NCI-H748 (cell line): ENCODE measurements at regions not wholly inside any gene's neighbourhood (a gene's known extent, or its start where the extent isn't known, plus 50 kb on each side); places are given as distances from the start of the nearest gene placed in this dataset.
"Not testable (repeated sequence)": the region's sequence is repeated elsewhere in the genome, so short reads cannot be mapped to it uniquely, and the experiment has no call there.

Experiments used
- DNase-seq: peaks from one replicate; lab custom pipeline; 2025; ENCODE audit not compliant: unreplicated experiment; lab: John Stamatoyannopoulos, UW

DNA sequence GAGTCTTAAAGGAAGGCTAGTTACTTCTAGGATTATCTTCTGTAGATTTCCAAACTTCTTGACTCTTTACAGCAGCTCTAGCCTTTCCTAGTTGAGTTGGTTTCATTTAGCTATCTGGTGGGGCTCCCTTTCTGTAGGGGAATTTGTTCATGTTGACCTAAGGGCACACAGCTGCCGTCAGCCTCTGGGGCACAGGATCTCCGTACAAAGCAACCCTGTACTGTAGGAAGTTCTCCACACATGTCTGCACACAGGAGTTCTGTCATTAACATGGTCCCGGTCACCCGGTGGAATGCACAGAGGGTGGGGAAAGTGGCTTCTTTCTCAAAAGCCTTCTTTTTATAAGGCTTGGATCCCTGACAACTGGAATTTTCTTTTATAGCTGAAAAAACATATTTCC is 88.7 kb upstream of the TNIK start:
- no peak for DNase-seq

DNA sequence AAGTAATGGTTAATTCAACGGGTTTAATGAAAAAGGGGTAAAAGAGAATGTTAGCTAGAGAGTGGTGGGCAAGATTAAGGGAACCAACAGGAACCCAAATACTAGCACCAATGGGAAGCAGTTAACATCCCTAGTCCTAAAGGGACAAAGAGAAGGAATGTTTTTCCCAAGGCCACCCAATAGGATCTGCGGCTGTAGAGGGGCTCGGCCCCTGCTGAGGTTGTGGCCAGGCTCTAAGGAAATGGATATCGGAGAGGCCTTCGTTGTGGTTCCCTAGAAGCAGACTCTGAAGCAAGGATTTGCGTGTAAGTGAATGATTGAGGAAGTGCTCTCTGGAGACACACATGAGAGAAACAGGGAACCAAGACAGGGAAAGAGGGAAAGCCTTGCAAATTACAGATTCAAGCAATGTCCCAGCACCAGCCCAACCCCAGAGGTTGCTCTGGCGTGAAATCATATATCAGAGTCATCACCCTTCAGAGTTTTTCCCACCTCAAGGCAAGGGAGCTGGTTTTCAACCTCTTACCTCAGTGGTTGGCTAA is 83.6 kb upstream of the TNIK start:
- DNase-seq: no peak

DNA sequence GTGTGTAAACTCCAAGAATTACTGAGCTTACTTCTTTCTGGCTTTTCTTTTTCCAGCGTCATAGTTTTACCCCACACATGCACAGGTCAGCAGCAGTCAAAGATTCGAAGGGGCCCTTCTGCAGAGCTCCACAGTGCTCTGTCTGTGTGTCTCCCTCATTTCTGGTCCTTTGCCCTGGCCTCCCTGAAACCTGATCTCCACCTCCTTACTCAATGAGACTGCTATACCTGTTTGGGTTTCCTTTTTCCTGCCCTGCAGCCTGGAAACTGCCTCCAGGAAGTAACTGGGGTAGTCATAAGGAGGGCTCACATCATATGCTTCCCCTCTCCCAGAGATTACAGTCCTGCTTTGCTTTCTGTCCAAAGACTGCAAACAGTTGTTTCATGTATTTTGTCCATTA is 82.8 kb upstream of the TNIK start:
- peak; percentile 14 for DNase-seq

DNA sequence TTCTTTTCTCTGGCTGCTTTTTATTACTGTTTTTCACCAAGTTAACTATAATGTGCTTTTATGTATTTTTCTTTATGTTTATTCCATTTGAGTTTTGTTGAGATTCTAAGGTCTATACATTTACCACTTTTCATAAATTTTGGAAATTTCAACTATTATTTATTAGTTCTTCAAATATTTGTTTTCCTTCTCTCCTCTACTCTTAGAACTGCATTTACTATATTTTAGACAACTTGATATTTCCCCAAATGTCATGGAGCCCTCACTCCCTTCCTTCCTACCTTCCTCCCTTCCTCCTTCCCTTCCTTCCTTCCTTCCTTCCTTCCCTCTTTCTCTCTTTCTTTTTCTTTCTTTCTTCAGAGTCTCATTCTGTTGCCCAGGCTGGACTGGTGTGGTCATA is 81.4 kb upstream of the TNIK start:
- no peak for DNase-seq

DNA sequence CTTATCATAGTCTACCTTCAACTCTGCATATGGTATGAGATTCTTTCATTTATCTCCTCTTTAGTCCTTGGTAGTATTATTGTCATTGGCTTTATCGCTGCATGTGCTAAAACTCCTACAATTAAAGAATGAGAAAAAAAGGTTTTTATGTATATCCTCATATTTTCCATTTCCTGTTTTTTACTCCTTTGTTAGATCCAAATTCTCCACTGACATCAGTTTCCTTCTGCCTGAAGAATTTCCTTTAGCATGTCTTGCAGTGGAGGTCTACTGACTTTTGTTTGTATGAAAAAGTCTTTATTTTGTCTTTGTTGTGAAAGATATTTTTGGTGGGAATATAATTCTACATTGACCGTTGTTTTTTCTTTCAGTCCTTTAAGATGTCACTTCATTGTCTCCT is 81.0 kb upstream of the TNIK start:
- no peak for DNase-seq

DNA sequence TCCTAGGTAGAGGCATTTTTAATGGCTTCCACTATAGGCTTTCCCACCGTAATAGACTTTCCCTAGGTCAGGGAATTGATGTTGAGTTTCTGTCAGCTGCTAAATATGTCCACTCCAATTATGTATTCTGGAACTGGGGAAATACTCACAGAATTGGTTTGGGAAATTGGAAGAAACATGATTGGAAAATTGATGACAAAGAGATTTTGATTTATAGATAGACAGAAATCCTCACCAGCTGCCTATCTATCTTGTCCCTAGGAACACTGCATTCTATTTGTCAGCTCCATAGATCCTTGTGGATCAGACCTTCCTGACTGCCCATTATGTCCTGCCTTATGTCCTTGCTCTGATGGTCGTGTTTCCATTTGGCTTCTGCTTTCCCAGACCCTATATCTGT is 75.6 kb upstream of the TNIK start:
- no peak for DNase-seq

DNA sequence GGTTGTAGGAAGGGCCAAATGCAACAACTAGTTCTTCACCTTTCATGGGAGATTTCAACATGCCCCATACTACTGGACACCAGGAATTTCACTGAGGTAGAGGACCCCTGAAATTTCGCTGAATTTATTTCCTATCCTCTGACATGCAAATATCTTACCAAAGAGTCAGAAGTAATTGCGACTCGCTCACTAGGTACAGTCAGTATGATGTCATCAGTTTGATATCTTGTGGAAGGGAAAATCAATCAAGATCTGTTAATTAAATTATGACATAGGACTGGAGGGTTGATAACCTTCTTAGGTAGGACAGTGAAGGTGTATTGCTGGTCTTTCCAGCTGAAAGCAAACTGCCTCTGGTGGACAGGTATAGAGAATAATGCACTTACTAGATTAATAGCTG is 74.9 kb upstream of the TNIK start:
- no peak for DNase-seq

DNA sequence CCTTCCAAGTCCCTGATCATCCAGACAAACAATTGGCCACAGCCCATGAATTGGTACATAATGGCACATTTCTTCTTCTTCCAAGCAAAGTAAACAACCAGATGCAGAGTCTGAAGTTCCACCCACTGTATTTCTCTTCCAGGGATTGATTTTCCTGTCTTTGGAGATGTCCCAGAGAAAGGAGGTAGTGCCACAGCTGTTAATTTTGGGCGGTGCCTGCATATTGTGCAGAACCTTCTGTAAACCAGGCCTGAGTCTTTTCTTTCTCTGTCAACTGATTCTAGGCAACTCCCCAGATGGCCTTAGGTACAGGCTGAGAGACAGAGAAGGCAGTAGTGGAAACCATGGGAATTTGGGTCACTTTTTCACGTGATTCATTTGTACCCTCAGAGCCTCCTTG is 73.5 kb upstream of the TNIK start:
- DNase-seq: no peak

DNA sequence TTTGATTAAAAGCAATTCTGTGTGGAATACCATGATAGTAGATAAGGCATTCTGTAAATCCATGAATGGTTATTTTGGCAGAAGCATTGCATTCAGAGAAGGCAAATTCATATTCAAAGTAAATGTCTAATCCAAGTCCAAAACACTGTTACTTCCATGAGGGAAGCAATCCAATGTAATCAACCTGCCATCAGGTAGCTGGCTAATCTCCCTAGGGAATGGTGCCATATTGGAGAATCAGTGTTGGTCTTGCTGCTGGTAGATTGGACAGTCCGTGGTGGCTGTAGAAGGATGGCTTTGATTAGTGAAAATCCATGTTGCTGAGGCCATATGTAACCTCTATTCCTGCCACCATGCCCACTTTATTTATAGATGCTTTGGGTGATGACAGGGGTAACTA is 72.1 kb upstream of the TNIK start:
- DNase-seq: no peak

DNA sequence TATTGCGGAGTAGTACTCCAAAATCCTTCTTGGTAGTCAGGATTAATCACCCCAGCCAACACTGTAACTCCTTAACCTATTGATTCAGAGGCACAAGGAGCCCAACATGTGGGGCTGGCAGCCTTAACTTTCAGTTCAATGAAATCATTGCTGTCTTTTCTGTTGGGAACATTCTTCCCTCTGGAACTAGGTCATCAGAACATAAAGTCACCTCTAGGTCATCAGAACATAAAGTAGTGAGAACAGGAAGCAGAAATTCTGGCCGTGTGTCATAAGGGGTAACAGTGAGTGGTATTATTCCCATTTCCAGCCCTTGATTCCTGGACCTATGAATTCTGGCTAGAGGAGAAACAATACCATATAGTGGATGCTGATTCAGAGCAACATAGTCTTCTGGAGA is 71.5 kb upstream of the TNIK start:
- DNase-seq: no peak

DNA sequence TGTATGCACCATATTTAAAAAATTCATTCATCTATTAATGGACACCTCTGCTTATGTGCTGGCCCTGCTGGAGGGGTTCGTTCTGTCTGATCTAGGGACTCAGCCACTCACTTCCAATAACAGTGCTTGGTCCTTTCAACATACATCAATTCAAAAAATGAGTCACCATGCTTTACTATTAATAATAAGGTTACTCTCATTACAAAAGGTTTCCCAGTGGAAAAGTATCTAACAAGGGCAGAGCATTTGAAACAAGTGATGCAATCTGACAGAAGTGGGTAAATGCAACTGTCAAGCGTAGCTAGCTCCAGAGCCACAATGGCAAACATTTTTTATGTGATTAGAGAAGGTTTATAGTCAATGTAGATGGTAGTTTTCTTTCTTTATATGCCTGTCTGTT is 67.9 kb upstream of the TNIK start:
- DNase-seq: no peak

DNA sequence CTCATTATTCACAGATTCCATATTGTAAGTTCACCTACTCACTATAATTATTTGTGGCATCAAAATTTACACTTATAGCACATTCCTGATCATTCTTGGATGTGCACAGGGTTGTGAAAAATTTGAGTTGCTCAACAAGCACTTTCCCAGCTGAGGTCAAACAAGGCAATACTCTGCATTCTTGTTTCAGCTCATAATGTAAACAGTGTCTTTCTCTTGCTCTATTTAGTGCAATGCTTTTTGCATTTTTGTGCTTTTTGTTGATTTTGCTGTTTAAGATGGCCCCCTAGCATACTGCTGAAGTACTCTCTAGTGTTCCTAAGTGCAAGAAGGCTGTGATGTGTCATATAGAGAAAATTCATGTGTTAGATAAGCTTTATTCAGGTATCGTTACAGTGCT is 66.7 kb upstream of the TNIK start:
- no peak for DNase-seq

DNA sequence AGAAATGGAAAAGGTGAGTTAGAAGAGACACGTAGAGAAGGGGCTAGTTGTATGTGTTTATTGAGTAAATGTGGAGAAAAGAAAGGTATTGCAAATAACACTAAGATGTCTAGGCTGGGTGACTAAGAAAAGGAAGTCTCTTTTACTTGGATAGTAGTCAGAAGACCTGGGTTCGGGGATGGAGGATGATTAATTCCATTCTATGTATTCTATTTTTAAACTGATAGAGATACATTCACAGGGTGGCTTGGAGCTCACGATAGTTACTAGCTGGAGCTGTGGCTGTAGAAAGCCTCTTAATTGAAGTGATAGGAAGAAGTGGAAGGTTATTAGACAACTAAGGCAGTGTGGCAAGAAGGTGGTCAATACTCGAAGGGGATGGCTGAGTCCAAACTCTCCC is 65.9 kb upstream of the TNIK start:
- no peak for DNase-seq

DNA sequence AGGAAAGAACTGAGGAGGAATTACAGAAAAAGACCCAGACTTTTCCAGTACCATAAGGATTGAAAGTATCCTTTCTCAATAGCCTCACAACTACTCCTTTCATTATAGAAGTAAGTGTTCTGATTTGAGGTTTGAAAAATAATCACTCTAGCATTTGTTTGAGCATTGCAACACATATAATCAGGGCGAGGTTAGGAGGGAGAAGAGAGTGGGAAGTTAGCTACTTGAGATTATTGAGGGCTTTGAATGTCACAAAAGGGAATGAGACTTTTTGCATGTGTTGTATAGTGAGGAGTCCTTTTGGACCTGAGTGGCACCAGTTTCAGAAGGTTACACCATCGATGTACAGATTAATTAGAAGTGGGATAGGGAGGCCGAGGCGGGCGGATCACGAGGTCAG is 65.2 kb upstream of the TNIK start:
- no peak for DNase-seq

DNA sequence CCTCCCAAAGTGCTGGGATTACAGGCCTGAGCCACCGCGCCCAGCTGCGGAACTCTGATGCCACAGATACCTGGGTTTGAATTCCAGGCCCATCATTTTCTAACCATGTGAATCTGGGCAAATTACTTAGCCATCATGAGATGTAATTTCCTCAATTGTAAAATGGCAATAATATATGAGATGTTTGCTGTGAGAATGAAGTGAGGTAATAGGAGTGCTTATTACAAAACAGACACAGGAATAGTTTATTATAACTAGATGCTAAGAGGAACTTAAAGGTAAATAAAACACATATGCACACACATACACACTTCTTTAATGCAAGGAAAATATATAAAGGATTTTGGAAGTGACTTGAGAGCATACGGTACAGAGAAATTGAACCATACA is 64.7 kb upstream of the TNIK start:
- DNase-seq: no peak

DNA sequence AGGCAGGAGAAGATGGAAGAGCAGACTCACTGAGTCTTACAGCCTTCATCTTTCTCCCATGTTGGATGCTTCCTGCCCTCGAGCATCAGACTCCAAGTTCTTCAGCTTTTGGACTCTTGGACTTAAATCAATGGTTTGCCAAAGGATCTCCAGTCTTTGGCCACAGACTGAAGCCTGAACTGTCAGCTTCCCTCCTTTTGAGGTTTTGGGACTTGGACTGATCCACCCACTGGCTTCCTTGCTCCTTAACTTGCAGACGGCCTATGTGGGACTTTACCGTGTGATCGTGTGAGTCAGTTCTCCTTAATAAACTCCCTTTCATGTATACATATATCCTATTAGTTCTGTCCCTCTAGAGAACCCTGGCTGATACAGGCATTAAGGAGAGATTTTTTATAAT is 62.4 kb upstream of the TNIK start:
- DNase-seq: no peak

DNA sequence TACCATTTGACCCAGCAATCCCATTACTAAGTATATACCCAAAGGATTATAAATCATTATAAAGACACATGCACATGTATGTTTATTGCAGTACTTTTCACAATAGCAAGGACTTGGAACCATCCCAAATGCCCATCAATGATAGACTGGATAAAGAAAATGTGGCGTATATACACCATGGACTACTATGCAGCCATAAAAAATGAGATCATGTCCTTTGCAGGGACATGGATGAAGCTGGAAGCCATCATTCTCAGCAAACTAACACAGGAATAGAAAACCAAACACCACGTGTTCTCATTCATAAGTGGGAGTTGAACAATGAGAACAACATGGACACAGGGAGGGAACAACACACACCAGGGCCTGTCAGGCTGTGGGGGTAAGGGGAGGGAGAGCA is 59.2 kb upstream of the TNIK start:
- DNase-seq: not testable (repeated sequence)

DNA sequence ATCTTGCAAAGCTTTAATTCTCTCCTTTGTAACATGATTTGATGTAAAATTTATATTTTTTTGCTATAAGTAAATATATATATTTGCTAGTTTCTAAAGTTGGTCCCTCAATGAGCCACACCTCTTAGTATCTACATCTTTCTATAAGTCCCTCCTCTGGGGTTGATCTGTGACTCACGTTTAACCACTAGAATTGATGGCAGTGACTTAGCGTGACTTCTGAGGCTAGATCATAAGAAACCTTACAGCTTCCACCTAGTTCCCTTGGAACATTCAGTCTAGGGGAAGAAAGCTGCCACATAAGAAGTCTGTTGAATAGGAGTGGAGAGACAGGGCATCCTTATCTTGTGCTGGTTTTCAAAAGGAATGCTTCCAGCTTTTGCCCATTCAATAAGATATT is 56.6 kb upstream of the TNIK start:
- DNase-seq: no peak

DNA sequence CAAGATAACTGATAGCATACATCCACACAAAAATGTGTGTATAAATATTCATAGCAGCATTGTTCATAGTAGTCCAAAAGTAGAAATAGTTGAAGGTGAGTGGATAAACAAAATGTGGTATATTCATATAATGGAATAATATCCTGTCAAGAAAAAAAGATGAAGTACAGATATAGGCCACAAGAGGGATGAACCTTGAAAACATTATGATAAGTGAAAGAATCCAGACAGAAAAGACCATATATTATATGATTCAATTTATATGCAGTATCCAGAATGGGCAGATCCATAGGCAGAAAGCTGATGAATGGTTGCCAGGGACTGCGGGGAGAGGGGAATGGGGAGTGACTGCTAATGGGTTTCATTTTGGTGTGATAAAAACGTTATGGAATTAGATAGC is 54.3 kb upstream of the TNIK start:
- DNase-seq: no peak

DNA sequence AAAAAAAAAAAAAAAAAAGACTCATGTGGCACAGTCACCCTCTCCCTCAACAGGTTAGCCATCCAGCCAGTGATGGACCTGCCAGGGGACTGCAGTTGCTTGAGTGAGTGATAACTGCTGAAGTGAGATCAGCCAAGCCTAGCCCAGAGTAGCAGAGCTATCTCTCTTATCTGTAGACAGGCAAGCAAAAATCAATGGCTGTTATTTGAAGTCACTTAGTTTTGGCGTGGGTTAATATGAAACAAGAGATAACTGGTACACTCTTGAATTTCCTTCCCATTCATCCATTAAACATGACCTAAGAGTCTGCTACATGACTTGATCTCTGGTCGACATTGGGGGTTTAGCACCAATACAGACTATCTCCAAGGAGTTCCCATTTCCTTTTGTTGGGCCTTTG is 51.2 kb upstream of the TNIK start:
- no peak for DNase-seq
